Activated CD8-positive, alpha-beta T cell treated with anti-CD3 and anti-CD28 coated beads for 36 hours (primary cell): ENCODE measurements at regions not wholly inside any gene's neighbourhood (a gene's known extent, or its start where the extent isn't known, plus 50 kb on each side); places are given as distances from the start of the nearest gene placed in this dataset.

Experiments
- ATAC-seq: fragments of 200-7000 bp; cut with Tn5 transposase; one replicate; pipeline ENCODE4 v1.10.0; 2021; ENCODE audit warnings: mild to moderate bottlenecking, moderate library complexity
- CTCF ChIA-PET: fragments of 350-600 bp; sonication (Branson Sonifier 250); formaldehyde crosslinking; loops from one replicate; lab custom pipeline; 2021; ENCODE audit warnings: antibody characterized with exemption; lab: Charles Lee
- POLR2A ChIA-PET: fragments of 350-600 bp; sonication (Branson Sonifier 250); formaldehyde crosslinking; loops from one replicate; lab custom pipeline; 2021; ENCODE audit warnings: antibody characterized with exemption; lab: Charles Lee
- DNase-seq: peaks from one replicate; pipeline ENCODE4 v3.0.0-alpha.2; 2020
- H3K27ac Mint-ChIP-seq: one replicate; pipeline ENCODE4 v1.8.0; 2021; ENCODE audit warnings: mild to moderate bottlenecking, mixed read lengths
- H3K27me3 Mint-ChIP-seq: one replicate; pipeline ENCODE4 v1.8.0; 2021; ENCODE audit warnings: mixed read lengths
- H3K36me3 Mint-ChIP-seq: one replicate; pipeline ENCODE4 v1.8.0; 2021; ENCODE audit warnings: low read depth, mixed read lengths
- H3K4me1 Mint-ChIP-seq: one replicate; pipeline ENCODE4 v1.8.0; 2021; ENCODE audit warnings: low read depth, mixed read lengths
- H3K4me3 Mint-ChIP-seq: one replicate; pipeline ENCODE4 v1.8.0; 2021; ENCODE audit warnings: mild to moderate bottlenecking, moderate library complexity, mixed read lengths
- H3K9me3 Mint-ChIP-seq: one replicate; pipeline ENCODE4 v1.8.0; 2021; ENCODE audit warnings: mixed read lengths
- CTCF ChIP-seq: fragments of 200-600 bp; IDR thresholded peaks from one replicate; pipeline ENCODE4 v1.8.0; 2022; ENCODE audit warnings: antibody characterized with exemption, mild to moderate bottlenecking
- intact Hi-C: fragments of 100-400 bp; cut with micrococcal nuclease; formaldehyde crosslinking; loops from one replicate; pipeline ENCODE4 v1.10.0; 2022

GRCh38 chr3:127352612-127353011 lies 64.8 kb upstream of the PRR20G start:
- H3K4me3 Mint-ChIP-seq: no peak overlapping the region
- ChIA-PET CTCF (interaction anchor here (0.6 kb wide), 1 partner anchor 511 kb away, joined by 3 read pairs; no protein-coding TSS in a partner anchor), POLR2A (interaction anchor here (1.2 to 1.3 kb wide), 2 partner anchors 10 to 14 kb away, joined by 3 read pairs; no protein-coding TSS in a partner anchor)
- H3K36me3 Mint-ChIP-seq: no peaks in the 10 kb centered on the region
- no peaks in the 10 kb centered on the region for H3K4me1 Mint-ChIP-seq
- H3K9me3 Mint-ChIP-seq: peaks cover 11% of the 10 kb centered on the region
- no peak for TF ChIP-seq CTCF
- ATAC-seq (no peak), DNase-seq (no peak)
- H3K27ac Mint-ChIP-seq: no peak overlapping the region
- H3K27me3 Mint-ChIP-seq: peaks cover 6% of the 10 kb centered on the region
- intact Hi-C loops: no loop called here

- no peak overlapping the region for H3K4me3 Mint-ChIP-seq
- peaks cover 11% of the 10 kb centered on the region for H3K27me3 Mint-ChIP-seq
- no peak overlapping the region for H3K27ac Mint-ChIP-seq
- ATAC-seq (no peak), DNase-seq (no peak)
- H3K36me3 Mint-ChIP-seq: no peaks in the 10 kb centered on the region
- ChIA-PET CTCF (interaction anchor here (1.2 kb wide), 1 partner anchor 192 kb away, joined by 3 read pairs; no protein-coding TSS in a partner anchor), POLR2A (interaction anchor here (1.2 to 1.3 kb wide), 2 partner anchors 11 to 15 kb away, joined by 3 read pairs; no protein-coding TSS in a partner anchor)
- TF ChIP-seq CTCF: no peak
- H3K9me3 Mint-ChIP-seq: peaks cover 4% of the 10 kb centered on the region
- intact Hi-C loops: no loop called here
- no peaks in the 10 kb centered on the region for H3K4me1 Mint-ChIP-seq
Measured at GRCh38 chr3:127351775-127352350, 64.0 kb upstream of the PRR20G start.

- Mint-ChIP-seq H3K27ac (no peak overlapping the region), H3K36me3 (no peaks in the 10 kb centered on the region), H3K27me3 (peaks cover 13% of the 10 kb centered on the region), H3K4me3 (no peak overlapping the region), H3K4me1 (no peaks in the 10 kb centered on the region), H3K9me3 (peaks cover 4% of the 10 kb centered on the region)
- no peak for TF ChIP-seq CTCF
- intact Hi-C loops: no loop called here
- POLR2A ChIA-PET: no interaction called here
- ATAC-seq: no peak
- CTCF ChIA-PET: interaction anchor here (1.2 kb wide), 1 partner anchor 192 kb away, joined by 3 read pairs; no protein-coding TSS in a partner anchor
- no peak for DNase-seq
Measured at GRCh38 chr3:127351321-127351720, 63.5 kb upstream of the PRR20G start.

- no peak for DNase-seq
- ChIA-PET CTCF (no interaction called here), POLR2A (no interaction called here)
- ATAC-seq: no peak
- intact Hi-C loops: no loop called here
- Mint-ChIP-seq H3K4me3 (no peak overlapping the region), H3K27ac (no peak overlapping the region), H3K36me3 (no peaks in the 10 kb centered on the region), H3K4me1 (no peaks in the 10 kb centered on the region), H3K27me3 (peaks cover 20% of the 10 kb centered on the region), H3K9me3 (no peaks in the 10 kb centered on the region)
- no peak for TF ChIP-seq CTCF
Measured at GRCh38 chr3:127350172-127351050, 62.6 kb upstream of the PRR20G start.
